C1 segment of cervical spinal cord (tissue), 14 donors: ENCODE measurements at regions not wholly inside any gene's neighbourhood (a gene's known extent, or its start where the extent isn't known, plus 50 kb on each side); places are given as distances from the start of the nearest gene placed in this dataset.
"Not testable (repeated sequence)": the region's sequence is repeated elsewhere in the genome, so short reads cannot be mapped to it uniquely, and the experiment has no call there.

Experiments
- DNase-seq, 14 donors: peaks; one replicate each; lab custom pipeline; 2025; lab: John Stamatoyannopoulos, UW

DNA sequence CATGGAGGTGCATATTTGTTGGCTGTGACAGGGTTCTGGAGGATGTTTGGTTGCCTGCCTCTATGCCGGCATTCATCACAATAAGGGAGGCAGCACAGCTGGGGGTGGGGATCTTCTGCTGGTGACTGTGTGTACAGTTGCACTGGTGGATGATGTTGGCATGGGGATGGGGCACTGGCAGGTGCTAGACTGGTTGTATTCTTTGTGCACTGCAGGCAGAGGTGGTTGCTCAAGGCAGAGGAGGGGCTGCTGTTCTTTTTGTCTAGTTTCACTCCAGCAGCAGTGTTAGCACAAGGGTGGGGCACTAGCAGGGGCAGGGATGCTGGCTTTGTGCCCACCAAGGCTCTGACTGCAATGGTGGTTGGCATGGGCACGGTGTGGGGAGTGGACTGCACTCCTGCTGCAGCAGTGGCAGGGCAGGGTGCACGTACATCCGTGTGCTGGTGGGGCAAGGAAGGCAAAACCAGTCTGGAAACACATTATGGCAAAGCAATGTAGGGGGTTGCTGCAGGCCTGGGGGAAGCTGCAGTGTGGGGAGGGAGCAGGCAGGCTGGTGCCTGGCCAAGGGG, 69.3 kb downstream of the ISOC1 start:
- DNase-seq = no peak

DNA sequence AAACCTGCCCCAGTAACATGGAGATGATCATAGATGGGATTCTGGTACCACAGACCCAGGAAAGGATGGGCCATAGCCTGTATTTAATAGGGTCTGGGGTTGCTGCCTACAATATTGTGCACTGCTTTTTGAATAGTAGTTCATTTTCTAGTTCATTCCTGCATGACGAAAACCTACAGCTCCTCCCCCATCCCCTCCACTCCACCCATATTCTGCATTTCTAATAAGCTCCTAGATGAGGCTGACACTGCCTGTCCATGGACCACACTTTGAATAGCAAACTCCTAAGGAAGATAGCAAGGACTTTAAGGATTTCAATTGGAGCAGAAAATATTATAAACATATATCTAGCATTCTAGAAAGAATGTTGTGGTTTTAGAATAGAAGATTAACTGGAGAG, 75.5 kb downstream of the ISOC1 start:
- no peak for DNase-seq

DNA sequence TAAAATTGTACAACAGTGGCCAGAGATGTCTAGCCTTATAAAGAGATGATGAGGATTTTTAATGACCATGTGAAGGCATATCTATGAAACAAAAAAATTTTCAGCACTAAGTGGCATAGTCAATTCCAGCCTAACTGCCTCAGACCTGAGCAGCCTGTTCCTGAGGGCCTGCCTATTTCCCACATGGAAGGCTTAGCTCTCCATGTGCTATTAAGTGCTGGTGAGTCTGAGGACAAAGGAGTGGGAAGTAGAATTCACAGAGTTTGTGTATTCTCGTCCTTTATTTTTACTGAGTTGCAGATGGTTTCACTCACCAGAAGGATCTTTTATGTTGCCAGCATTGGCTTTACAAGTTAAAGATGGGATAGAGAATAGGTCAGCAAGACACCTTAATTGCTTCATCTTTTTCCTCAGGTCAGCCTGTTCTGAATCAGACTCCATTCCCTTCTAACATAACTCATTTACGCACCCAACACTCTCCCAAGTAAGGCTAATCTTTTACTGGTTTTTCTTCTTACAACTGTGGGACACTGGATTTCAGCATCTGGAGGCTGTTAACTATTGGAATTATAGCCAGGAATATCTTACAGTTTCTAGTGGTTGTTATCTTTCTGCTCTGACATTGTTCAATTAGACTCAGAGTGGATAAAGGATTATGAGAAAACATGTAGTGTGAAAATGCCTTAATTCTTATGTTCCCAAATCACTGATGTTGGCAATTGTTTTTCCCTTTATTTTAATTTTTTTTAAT, 76.8 kb downstream of the ISOC1 start:
- no peak for DNase-seq

DNA sequence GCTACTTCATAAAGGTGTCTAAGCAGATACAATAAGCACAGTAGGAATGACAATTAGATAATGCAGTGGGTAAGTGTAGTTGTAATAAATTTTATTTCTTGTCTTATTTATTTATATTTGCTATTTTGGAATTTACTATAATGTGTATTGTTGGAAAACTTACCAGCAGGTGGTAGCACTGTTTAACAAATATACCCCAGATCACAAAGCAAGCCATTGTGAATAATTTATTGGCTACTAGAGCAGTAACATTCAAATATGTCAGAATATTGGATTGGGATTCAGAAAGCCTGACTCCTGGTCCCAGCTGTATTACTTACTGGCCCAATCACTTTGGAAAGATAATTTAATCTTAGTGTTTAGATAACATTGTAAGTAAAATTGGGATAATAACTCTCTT, 78.0 kb downstream of the ISOC1 start:
- peak in 1 of 14 donors; percentile 6 for DNase-seq

DNA sequence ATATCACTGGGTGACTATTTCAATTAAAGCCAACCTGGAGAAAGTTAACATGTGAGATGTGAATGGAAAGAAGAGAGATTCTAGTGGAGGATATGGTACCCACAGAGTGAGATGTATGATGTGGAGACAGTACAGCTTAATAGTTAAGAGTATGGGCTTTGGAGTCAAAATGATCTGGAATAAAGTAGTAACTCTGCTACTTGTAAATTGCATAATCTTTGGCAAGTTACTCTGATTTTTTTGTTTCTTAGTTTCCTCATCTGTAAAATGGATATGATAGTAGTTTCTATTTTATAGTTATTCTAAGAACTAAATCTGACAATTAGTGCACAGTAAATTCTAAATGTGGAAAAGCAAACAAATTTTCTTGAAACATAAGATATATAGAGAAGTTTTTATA, 79.2 kb downstream of the ISOC1 start:
- DNase-seq = no peak

DNA sequence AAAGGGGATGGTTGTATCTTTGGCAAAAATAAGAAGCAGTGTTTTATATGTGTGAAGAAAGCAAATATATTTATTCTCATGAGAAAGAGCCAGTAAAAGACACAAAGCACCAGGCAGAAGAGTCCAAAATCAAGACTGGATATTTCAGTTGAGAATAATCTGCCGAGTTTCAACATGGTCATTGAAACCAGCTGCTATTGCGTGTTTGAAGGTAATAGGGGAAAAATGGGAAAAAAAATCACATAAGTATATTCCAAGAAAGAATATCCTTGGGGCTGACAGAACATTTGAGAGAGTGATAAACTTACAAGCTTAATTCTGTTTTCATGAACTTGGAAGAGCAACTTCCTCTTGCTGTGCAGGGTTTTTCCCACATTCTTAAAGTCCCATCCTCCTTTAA, 79.9 kb downstream of the ISOC1 start:
- DNase-seq = no peak

DNA sequence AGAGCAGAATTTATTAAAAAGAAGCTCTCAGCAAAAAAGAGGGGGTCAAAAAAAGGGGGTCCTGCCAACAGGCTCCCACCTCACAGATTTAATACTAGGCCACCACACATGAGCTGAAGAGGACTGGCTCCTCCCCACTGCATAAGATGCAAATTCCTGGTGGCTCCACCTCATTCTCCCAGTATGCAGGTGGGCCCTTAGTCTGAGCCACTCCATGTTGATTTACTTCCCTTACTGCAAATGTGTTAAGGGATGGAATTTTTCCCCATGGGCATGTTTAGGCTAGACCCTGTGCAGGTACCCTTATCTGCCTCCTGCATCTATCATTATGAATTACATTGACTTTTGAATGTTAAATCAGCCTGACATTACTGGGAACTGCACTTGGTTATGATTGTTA, 82.9 kb downstream of the ISOC1 start:
- no peak for DNase-seq

DNA sequence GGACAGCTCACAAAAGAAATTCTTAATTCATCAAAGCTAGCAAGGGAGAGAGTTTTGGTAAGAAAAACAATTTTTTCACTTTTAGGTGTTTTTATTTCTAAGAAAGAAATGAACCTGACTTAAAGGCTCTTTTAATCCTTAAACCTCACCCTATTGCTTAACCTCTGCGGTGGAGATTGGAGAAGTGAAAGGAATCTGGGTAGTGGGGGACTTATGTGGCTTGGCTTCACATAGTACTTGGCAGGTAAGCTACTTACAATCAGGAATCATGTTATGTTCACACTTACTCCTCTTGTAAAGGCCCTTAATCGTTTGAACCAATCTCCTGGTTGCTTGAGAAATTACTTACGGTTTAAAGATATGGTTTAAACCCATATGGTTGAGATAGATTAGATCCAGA, 104.8 kb downstream of the ISOC1 start:
- no peak for DNase-seq

DNA sequence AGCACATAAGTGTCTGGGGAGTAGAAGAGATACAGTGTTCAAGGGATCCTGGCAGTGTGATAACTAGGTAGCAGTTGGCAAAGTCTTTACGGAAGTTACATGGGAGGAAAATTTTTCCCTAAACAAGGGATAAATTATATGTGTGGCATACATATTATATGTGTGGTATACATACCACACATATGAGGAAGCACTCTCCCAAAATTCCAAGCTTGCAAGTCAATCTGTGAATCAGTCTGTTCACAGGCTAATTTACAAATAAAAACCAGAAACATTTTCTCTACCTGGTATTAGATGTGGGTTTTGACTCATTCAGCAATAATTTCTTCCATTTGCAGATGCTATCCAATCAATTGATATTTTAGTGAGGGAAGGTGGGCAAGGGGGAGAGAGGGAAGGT, 110.0 kb downstream of the ISOC1 start:
- no peak for DNase-seq

DNA sequence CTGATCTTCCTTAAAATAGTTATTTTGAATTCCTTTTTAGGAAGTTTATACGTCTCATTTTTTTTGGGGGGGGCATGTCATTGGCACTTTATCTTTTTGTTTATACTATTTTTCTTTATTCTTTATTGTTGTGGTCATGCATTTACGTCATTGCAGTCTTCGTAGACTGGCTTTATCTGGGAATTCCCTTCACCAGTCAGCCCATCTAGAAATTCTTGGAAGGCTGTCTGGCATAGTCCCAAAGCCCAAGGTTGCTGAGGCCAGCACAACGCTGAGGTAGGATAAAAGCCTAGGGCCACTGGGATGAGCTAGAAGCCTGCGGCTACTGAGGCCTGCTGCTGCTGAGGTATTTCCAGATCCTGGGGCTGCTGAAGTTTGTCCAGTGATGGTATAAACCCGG, 121.5 kb downstream of the ISOC1 start:
- DNase-seq = no peak

DNA sequence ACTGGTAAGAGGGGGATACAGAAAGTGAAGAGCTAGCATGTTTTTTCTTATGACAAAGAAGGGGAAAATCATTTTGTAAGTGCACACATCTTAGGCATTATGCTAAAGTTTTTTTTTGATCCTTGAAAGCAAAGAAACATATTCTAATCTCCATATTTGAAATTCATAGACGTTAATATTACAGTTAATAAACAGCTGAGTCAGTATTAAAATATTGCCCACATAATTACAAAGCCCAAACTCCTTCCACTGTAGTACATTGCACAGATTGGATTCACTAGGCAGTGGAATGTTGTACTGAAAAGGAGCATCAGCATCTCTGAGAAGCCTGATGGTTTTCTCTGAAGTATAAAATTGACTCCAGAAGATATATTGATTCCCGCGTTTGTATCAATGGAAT, 122.6 kb downstream of the ISOC1 start:
- no peak for DNase-seq

DNA sequence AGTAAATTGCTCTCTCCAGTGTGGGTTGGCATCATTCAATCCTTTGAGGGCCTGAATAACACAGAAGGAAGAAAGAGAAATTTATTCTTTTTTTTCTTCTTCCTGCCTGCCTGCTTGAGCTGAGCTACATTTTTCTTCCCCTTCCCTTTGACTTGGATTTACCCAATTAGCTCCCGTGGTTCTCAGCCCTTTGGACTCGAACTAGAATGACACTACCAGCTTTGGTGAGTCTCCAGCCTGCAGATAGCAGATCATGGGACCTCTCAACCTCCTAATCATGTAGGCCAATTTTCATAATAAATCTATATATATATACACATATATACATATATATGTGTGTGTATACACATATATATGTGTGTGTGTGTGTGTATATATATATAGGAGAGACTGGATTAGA, 128.6 kb downstream of the ISOC1 start:
- DNase-seq = no peak

DNA sequence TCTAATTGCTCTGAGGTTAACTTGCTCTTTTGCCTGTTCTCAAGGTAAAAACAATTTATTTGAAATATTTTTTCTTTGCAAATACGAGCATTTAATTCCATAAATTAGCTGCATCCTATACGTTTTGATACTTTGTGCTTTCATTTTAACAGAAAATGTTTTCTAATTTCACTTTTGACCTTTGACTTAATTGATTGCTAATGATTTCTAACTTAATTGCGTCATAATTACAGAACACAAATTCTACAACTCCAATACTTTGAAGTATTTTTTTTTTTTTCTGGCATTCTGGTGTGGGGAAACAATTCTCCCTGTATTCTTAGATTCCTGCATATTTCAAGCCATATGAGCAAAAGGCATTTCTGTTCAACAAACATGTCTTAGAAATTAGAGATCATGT, 134.0 kb downstream of the ISOC1 start:
- no peak for DNase-seq

DNA sequence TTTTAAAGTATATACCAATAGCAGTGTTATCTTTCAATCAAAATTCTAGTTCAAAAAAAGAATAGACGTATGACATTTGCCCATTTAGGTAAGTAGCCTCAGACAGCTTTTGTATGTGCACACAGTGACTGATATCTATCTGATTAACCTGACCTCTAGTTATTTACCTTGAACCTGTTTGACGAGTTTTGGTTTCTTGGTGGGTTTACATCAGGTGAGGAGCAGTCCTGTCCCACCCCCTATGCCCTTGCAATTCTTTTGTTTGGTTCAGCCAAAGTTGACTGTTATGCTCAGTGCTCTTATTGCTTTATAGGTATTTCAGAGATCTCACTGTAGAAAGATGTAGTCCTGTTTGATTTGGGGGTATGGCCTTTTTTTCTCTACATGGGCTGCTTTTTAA, 147.2 kb downstream of the ISOC1 start:
- no peak for DNase-seq

DNA sequence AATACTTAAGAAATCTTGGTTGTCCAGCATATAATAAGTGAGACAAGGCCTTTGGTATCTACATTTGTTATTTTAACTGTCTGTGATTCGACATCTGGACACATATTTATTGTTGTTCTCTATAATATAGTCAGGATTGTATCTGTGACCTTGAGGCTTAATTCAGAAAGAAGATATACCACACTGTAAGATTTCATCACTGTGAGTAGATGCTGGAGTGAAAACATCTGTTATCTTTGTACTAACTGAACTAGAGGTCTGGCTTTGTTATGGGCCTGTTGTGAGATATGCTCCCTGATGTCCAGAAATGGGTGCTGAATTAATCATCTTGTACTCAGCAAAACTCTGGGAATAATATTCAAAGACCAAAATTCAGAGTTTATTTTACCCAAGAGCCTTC, 148.5 kb downstream of the ISOC1 start:
- DNase-seq = no peak

DNA sequence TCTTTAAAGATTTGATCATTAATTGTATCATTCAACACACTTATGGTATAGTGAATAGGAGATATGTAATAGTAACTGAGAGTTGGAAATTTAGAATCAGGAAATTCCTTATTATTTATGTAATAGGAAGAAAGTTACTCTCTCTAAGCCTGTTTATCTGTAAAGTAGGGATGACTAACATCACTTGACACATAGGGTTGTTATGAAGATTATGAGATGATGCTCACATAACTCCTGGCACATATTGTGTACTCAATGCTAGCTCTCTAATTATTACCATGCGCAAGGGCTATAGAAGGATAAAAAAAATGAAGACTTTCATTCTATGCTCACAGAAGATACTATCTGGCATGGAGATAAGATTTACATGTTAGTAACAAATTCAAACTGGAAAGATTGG, 149.9 kb downstream of the ISOC1 start:
- DNase-seq = no peak

DNA sequence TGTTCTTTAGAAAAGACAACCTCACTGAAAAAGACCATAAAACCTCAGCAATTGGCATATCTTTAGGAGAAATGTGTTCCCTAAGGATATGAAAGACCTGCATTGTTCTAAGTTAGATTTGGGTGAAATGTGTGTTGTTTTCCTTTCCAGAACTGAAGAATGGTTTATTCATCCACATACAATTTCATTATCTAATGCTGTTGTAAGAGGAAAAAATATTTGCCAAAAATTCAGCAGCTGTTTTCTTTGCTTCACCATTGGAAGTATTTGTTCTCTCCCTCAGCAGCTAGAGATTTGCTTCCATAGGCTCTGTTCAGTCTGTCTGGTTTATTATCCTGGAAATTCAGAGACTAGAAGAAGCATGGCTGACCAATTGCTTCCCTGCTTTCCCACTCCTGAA, 150.9 kb downstream of the ISOC1 start:
- DNase-seq = peak in 2 of 14 donors; percentile 4 to 25

DNA sequence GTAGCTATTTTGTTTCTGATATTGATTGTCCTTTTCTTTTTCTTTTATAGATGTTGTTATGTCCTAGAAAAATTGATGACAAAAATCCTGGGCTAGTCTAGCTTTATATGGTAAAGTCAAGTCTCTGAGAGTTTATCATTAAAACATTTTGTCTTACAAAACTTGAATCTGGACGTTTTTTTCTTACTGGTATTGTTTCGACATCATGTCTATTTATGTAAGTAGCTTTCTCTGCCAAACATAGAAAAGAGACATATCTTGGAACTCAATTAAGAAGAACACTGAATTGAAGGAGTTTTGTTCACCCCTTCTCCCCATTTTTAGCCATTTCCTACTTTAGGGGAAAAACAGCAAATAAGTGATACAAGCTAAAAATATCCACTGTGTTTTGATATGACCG, 151.5 kb downstream of the ISOC1 start:
- DNase-seq = no peak

DNA sequence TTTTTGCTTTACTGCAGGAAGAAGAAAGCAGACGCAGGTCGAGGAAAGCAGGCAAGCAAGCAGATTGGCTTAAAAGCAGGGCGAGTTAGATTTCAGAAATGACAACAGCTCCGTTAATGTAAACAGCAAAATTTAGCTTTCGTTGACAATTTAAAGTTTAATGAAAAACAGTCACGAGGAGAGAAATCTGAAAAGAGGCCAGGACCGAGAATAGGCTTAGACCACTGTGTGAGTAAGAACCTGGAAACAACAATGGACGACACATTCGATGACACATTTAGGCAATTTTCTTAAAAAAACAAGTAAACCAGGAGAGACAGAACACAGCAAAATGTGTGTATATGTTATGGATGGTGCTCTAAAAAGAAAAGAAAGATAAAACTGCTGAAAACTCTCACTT, 155.3 kb downstream of the ISOC1 start:
- no peak for DNase-seq

DNA sequence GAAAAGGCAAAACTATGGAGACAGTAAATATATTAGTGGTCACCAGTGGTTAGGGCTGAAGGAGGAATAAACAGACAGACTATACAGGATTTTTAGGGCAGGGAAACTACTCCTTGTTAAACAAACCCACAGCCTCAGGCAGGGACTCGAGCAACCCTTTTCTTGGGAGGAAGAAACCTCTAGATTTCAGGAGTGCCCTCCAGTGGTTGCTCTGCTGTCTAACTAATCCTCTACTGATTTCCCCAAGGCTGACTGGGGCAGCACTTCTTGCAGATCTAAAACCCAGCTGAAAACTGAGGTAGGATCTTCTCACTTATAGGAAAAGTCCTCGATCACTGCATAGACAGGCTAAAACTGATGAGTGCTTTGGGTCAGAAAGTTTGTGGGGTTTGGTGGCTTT, 176.8 kb downstream of the ISOC1 start:
- DNase-seq = no peak

DNA sequence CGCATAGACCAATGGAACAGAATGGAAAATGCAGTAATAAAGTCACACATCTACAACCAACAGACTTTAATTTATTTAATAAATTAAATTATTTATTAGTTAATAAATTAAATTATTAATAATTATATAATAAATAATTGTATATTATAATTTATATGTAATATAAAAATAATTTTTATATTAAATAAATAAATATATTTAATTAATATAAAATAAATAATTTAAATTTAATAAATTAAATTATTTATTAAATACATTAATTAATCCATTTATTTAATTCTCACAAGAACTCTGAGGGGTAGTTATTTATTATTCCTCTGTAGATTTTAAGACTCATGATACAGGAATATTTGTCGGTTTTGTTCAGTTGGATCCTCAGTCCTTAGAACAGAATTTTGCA, 176.1 kb upstream of the ADAMTS19 start:
- DNase-seq = no peak

DNA sequence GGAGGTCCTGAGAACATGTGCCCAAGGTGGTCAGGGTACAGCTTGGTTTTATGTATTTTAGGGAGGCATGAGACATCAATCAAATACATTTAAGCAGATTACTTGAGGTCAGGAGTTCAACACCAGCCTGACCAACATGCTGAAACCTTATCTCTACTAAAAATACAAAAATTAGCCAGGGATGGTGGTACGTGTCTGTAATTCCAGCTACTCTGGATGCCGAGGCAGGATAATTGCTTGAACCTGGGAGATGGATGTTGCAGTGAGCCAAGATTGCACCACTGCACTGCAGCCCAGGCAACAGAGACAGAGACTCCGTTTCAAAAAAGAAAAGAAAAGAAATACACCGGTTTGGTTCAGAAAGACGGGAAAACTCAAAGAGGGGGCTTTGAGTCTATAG, 165.9 kb upstream of the ADAMTS19 start:
- DNase-seq = not testable (repeated sequence)

DNA sequence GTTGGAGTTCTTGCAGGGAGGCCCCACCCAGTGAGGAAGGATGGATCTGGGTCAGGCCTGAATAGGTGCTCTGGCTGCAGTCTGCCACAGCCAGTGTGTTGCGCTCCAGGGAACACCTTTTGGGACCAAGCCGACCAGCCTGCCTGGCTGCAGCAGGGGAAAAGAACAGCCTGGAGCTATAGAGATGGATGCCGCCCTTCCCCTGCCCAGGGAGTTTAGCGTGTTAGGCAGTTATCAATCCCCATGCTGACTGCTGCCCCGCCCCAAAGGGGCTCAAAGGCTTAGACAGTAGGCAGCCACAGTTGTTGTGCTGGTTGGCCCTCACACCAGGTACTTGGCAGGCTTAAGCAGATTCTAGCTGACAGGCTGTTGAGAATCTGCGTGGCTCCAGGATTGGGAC, 153.4 kb upstream of the ADAMTS19 start:
- DNase-seq = no peak

DNA sequence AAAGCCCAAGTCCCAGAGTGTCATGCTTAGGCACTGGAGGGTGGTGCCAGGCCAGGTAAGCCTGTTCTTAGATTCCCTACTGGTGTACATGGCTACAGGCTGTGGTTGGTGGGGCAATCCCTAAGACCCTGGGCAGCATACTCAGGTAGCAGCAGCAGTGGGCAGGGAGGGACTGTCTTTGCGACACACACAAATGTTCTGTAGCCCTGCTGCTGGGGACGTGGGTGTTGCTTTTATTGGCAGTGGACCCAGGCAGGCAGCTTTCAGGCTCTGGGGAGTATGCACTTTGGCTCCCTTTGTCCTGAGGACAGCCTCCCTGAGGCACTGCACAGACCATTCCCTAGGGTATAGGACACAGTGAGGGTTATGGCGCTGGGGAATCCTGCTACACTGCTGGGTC, 137.1 kb upstream of the ADAMTS19 start:
- no peak for DNase-seq
